Putamen (tissue), 1 donor: ENCODE measurements at regions not wholly inside any gene's neighbourhood (a gene's known extent, or its start where the extent isn't known, plus 50 kb on each side); places are given as distances from the start of the nearest gene placed in this dataset.

Experiments
- DNase-seq: peaks from one replicate; pipeline ENCODE4 v3.0.0-alpha.2; 2016; ENCODE audit warnings: low spot score

- DNase-seq = no peak
Measured at GRCh38 chr18:10316778-10317177, 137.7 kb upstream of the APCDD1 start.

GRCh38 chr18:10317864-10318690 is 136.4 kb upstream of the APCDD1 start:
- no peak for DNase-seq

- no peak for DNase-seq
Measured at GRCh38 chr18:10318691-10318970, 135.8 kb upstream of the APCDD1 start.

- no peak for DNase-seq
Measured at GRCh38 chr18:10319026-10319425, 135.4 kb upstream of the APCDD1 start.

- DNase-seq = no peak
Measured at GRCh38 chr18:10319914-10320600, 134.4 kb upstream of the APCDD1 start.

- no peak for DNase-seq
Measured at GRCh38 chr18:10320791-10321190, 133.6 kb upstream of the APCDD1 start.

GRCh38 chr18:10321576-10321975 is 132.9 kb upstream of the APCDD1 start:
- no peak for DNase-seq

- no peak for DNase-seq
Measured at GRCh38 chr18:10322004-10322403, 132.4 kb upstream of the APCDD1 start.

- DNase-seq = no peak
Measured at GRCh38 chr18:10322435-10322834, 132.0 kb upstream of the APCDD1 start.

GRCh38 chr18:10329101-10329500 is 125.3 kb upstream of the APCDD1 start:
- DNase-seq = no peak

GRCh38 chr18:10330428-10330827 is 124.0 kb upstream of the APCDD1 start:
- DNase-seq = no peak

GRCh38 chr18:10332452-10332851 is 122.0 kb upstream of the APCDD1 start:
- DNase-seq = no peak

- DNase-seq = no peak
Measured at GRCh38 chr18:10336749-10337350, 117.6 kb upstream of the APCDD1 start.

GRCh38 chr18:10340821-10341220 is 113.6 kb upstream of the APCDD1 start:
- no peak for DNase-seq

- peak; percentile 58 for DNase-seq
Measured at GRCh38 chr18:10343778-10344177, 110.7 kb upstream of the APCDD1 start.

GRCh38 chr18:10346749-10347415 is 107.6 kb upstream of the APCDD1 start:
- no peak for DNase-seq

- DNase-seq = no peak
Measured at GRCh38 chr18:10349561-10349960, 104.9 kb upstream of the APCDD1 start.

GRCh38 chr18:10350661-10351060 is 103.8 kb upstream of the APCDD1 start:
- DNase-seq = no peak

GRCh38 chr18:10351219-10351818 is 103.1 kb upstream of the APCDD1 start:
- DNase-seq = no peak

- DNase-seq = no peak
Measured at GRCh38 chr18:10351858-10352257, 102.6 kb upstream of the APCDD1 start.

- DNase-seq = no peak
Measured at GRCh38 chr18:10352671-10353070, 101.8 kb upstream of the APCDD1 start.

- DNase-seq = peak; percentile 14
Measured at GRCh38 chr18:10353791-10354190, 100.6 kb upstream of the APCDD1 start.
